Right forelimb (tissue), 1 donor: ENCODE measurements at regions not wholly inside any gene's neighbourhood (a gene's known extent, or its start where the extent isn't known, plus 50 kb on each side); places are given as distances from the start of the nearest gene placed in this dataset.
"Not testable (repeated sequence)": the region's sequence is repeated elsewhere in the genome, so short reads cannot be mapped to it uniquely, and the experiment has no call there.

ENCODE experiments used
- DNase-seq: peaks from one replicate; pipeline ENCODE4 v3.0.0-alpha.2; 2018

DNA sequence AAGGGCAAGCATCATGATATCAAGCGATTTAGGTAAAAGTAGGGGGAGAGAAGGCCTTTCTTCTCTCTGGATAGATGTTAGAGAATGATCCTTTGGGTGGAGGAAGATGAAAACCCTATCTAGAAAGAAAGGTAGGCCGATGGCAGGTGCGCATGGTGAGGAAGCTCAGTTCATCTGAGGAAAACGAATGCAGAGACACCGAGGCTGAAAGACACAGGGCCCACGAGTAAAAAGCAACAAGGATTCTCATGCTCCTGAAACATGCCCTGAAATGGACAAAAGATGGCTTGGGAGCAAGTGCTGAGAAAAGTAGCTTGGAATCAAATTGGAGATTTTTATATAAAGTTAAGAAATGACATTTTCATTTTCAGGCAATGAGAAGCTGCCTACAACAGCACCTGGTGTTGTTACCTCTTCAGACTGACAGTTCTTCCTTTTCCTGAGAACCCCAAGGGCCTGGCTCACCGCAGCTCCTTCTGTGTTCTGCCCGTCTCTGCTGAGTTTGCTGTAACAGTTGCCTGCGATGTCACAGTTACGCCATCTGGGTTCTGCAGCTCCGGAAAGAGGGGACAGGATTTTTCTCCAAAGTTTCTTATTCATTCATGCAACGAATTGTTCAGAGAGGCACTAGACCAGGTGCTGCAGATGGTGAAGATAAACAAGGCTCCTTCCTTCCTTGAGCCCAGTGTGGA is 402.0 kb upstream of the KLF6 start:
- DNase-seq = no peak

DNA sequence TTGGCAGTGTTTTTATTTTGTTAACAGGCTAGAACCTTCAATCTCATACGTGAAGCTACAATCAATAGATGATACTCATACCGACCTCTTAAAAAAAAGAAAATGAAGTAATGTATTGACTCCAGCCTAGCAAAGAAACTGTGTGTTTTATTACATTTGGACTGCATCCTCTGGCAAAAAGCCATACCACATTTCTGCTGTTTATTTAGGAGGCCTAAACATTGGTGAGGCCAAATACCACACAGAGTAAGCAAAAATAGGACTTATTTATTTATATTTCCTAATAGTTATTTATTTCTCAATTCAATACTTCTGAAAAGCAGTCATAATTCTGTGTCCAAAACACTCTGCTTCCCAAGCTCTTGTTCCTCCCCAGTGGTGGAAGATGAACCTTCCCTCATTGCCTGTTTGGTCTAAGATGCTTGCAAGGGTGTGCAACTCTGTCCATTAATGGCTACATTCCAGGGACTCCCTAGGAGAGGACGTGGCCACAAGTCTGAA is 398.8 kb upstream of the KLF6 start:
- DNase-seq = no peak

DNA sequence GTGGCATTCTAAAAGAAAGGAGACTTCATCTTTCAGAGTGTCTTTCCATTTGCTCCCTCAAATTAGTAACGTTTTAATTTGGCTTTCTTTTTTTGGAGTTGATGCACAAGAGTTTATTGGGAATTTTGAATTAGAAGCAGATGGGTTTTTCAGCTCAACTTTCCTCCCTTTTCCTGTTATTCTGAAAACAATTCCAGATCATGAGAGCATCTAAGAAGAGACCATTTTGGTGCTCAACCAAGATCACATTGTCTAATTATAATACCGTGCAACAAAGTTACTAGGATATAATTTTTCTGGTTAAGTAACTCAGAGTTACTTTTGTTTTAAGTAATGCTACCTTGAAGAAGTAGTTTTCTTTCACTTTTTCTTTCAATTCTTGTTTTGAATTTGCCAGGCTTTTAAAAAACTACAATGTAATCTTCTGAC is 396.6 kb upstream of the KLF6 start:
- DNase-seq = no peak

DNA sequence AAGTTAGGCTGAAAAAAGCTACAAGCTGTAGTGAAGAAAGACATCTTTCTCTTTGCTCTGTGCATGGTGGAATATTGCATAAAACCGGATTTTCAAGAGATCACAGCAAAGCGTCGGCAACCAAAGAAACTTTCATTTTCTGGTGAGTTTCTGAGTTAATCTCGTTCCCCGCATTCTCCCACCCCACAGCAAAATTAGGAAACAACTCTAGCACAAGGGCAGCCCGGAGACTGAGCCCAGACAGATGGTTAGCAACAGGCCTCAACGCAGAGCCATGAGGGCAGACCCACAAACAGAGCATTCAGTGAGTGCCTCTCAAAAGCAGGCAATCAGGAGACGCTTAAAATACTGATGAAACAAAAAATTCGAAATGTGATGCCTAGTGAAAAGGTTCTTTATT is 396.1 kb upstream of the KLF6 start:
- DNase-seq = no peak

DNA sequence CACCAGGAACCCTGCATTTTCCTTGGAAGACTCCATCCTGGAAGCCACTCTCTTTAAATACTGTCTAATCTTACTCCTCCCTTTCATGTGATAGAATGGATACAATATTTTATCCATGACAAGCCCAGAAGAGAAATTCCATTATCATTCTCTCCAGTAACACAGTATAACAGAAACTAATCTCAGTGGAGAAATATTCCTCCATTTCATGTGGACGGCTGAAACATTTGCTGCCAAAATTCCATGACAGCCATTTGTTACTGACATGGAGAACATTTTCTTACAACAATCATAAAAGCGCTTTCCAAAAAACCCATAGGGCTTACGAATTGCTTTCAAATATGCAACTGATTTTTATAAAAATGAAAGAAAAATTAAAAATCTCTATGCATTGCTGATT is 392.8 kb upstream of the KLF6 start:
- DNase-seq = no peak

DNA sequence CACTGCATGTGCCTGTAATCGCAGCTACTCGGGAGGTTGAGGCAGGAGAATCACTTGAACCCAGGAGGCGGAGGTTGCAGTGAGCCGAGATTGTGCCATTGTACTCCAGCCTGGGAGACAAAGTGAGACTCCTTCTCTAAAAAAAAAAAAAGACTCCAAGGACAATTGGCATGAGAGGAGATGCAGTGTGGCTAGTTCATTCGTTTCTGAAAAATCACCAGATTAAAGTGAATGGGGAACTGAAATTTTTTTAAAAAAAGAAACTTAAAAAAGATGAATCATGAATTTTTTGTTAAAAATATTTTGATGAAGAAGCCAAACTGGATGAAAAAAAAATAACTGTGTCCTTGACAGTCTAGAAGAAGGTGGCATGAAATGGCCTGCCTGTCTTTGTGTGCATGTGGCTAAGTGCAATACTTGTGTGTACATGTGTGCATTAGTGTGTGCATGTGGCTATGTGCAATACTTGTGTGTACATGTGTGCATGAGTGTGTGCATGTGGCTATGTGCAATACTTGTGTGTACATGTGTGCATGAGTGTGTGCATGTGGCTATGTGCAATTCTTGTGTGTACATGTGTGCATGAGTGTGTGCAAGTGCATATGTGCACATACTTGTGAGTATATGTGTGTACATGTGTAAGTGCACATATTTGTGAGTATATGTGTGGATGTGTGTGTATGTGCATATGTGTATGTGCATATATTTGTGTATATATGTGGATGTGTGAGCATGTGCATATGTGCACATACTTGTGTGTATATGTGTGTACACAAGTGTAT is 391.7 kb upstream of the KLF6 start:
- no peak for DNase-seq

DNA sequence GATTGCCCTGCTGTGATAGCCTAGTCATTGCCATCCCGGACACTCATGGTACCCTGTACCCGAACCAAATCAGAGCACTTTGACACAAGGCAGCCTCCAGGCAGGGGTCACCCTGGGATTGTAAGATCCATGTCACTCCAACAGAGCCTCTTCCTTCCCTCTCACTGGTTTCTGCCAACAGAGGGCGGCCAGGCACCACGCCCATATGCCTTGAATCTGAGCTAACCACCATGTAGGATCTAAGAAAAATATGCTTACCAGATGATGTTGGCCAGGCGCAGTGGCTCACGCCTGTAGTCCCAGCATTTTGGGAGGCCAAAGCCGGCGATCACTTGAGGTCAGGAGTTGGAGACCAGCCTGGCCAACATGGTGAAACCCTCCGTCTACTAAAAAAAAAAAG is 389.2 kb upstream of the KLF6 start:
- DNase-seq = no peak

DNA sequence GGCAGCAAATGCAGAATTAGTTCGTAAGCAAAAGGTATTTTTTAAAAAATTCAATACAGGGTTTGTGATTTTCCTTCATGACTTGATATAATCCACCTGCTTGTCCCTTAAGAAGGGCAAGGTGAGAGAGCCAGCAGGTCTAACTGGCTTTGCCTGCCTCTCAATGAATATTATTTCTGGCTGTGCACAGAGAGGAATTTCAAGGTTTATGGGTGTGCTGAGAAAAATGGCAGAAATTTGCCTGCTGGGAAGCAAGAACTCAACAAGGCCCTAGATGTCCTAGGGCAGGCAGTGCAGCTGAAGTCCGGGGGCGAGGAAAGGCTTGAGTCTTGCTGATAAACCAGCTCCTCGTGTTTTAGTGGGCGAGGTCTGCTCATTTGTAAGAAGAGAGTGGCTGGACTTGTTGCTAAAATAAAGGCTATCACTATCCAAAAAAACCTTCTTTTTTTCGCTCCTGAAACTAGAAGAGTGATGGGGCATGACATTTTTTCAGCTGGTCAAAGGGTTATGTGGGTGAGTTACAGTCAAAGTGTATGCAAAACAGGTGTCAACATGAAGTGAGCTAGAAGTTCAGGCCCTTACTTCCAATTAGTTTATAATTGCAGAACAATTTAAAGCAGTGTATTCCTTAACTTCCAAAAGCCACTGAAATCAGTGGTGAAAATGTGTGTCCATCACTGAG is 385.8 kb upstream of the KLF6 start:
- no peak for DNase-seq

DNA sequence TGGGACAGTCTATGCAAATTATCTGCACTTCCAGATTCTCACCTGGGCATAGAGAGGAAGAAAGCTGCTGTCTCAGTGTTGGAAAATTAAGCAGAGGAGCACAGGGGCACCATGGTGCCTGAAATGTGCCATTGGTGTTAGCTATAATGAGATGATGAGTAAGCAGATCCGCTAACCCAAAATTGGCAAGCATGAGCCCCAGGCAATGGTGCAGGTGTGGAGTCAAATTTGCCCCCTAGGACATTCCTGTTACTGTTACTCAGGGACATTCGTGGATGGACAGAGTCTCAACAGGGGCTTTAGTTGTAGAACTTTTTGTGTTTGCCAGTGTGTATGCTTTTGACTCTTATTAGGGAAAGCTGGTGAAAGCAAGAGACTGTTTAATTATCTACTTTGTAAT is 385.2 kb upstream of the KLF6 start:
- DNase-seq = no peak

DNA sequence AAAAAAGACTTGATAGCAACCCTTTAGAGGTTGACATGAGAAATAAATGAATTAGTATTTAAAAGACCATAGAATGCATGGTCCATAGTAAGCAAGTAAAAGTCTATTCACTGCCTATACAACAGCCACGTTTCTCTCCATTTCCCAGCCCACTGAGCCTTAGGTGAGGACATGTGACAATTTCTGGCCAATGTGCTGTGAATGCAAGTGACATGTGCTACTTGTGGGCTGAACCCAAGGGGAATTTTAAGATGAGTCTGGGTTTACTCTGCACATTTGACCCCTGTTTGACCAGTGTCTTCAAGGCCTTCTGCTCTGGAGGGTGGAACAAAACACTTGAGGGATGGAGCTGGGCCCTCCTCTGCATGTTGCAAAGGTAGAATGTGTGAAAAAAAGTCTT is 384.4 kb upstream of the KLF6 start:
- DNase-seq = no peak

DNA sequence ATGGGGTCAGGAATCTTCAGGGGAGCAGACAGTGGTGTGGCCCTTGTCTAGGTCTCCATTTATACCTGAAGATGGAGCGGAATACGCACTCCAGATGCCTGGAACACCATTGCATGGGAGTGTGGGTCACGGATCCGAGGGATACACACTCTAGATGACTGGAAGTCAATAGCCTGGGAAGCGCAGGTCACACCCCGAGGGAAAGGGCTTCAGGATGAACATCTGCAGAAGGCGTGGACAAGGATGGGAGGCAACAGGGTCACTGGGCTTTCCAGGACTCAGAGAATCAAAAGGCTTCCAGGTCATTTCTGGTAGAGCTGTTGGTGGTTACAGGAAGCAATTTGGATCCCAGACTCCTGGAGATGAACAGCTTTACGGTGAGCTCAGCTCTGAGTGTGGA is 382.2 kb upstream of the KLF6 start:
- DNase-seq = no peak

DNA sequence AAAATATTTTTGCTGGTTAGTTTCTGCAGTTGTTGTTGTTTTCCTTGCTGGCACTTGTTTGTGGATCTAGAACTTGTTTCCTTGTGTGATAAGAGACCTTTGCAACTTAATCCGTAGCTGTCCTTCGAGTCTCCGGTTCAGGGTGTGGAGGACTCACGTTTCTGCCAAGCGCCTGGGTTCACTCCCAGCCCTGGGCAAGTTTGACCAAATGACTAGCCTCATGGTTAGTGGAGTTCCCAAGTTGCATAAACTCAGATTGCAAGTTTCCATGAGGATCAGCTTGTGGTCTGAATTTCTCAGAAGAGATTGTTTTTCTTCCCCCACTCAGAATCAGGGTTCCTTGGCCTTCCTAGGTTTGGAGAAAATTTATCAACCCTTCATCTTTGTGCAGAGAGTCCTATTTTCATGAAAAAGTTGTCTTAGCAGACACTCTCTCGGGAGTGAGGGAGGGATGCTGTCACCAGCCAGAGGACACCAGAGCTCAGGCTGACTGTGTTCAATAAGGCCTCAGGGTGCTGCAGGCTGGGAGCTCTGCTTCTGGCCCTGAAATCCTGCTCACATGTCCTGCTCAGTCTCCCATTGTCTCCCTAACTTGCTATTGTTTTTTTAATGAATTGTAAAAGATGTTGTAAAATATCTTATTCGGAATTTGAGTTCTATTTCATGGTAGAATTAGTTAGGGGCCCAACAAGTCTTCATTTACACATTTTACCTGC is 377.7 kb upstream of the KLF6 start:
- DNase-seq = no peak

DNA sequence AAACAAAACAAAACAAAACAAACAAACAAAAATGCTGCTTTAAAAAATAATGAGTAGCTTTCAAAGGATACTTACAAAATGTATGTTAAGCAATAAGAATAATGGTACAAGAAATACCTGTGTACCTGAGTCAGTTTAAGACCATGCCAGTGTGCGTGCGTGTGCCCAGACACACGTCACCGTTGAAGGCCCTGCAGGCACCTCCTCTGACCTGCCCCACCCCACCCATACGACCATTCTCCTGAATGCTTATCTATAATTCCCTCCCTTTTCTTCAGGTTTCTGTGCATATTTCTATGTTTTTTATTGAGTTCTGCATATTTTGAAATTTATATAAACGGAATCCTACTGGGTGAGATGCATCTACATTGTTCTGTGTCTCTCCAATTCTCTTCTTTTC is 374.2 kb upstream of the KLF6 start:
- DNase-seq = no peak

DNA sequence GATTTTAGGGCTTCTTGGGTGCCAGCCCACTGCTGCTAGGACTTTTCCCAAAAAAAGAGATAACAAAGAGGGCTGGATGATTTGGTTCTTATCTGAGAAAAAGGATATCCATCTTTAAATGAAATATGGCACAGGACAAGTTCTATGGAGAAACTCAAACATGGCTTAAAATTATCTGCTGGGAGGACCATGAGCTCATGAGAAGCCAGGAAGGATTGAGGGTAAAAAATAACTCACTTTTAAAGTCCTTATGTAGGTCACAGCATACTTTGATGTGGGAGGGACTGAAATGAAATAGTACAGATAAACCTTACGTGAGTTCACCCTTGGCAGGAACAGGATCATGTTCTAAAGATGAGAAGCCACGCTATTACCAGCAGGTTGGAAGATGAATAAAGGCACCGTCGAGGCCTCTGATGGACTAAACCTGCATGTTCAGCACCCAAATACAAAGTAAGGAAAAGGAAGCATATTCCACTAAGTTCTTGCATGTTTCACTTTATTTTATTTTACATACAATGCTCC is 369.2 kb upstream of the KLF6 start:
- no peak for DNase-seq

DNA sequence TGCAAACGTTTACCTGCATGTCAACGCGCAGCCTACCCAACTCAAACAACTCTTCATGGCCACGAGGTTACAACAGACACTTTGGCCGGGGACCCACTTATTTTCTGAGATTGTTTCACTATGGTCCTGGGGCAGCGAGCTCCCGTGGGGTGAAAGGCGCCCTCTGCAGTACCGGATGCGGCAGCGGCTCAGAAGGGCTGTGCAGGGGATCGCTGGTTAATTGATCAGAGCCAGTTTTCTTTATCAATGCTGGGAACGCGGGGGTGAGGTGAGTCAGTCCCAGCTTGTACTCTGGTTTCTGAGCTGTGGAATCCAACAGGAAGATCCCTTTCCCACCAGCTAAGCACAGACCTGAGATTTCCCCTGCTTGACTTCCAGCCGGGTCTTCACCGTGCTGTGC is 366.5 kb upstream of the KLF6 start:
- DNase-seq = no peak

DNA sequence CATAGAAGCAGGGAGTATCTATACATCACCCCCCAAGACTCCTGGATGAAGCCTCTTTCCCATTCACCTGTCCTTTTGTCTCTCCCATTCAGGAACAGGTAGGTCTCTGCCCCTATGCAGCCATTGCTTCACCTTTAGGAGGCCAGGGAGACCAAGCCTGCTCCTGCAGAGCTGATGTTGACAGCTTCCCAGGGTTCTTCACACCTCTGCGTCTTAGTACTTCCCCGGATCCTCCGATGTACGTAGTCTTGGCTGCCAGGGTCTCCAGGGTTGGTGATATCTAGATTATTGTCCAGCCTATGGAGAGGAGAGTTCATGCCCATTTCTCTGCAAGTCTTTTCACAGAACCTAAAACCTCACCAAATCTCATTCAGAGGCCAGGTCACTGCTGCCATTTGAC is 365.7 kb upstream of the KLF6 start:
- DNase-seq = no peak

DNA sequence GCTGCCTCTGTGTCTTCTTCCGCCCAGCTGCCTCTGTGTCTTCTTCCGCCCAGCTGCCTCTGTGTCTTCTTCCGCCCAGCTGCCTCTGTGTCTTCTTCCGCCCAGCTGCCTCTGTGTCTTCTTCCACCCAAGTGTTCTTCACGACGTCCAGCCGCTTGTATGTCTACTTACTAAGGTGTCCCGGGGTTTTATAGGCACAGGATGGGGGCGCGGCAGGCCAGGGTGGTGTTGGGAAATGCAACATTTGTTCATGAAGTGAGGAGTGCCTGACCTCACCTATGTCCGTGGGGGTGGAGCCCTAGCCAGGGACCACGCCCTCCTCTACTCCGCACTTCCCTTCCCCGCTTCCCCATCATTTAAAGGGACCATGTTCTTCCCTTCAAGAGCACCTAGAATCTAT is 364.5 kb upstream of the KLF6 start:
- DNase-seq = not testable (repeated sequence)

DNA sequence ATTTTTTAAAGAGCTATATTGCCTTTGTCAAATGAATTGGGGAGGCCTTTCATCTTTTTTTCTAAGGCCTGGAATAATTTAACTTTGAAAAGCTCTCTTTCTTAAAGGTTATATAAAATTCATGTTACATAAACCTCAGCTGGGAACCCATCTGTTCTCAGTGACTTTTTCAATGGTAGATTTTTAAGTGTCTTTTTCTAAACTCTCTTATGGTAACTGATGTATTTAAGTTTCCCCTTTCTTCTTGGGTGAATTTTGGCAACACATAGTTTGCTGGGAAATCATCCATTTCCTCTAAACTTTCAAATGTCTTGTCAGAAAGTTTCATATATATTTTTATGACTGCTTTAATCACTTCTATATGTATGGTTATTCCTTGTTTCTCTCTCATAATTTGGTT is 362.2 kb upstream of the KLF6 start:
- no peak for DNase-seq

DNA sequence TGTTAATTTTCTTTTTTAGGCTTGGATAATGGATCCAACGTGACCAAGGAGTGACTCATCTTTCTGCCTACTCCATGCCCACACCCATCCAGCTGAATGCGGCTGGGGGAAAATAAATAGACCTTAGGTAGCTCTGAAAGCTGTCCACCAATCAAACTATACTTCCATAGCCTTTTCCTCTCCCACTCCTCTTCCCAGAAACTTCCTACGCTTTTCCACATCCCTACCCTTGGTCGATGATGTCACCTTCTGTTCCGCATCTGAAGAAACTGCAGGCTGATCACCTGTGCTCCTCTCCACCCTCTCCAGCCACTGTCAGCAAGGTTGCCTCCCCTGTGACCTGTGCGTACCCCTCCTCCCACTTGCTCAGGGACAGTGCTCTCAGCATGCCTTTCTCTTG is 359.8 kb upstream of the KLF6 start:
- no peak for DNase-seq

DNA sequence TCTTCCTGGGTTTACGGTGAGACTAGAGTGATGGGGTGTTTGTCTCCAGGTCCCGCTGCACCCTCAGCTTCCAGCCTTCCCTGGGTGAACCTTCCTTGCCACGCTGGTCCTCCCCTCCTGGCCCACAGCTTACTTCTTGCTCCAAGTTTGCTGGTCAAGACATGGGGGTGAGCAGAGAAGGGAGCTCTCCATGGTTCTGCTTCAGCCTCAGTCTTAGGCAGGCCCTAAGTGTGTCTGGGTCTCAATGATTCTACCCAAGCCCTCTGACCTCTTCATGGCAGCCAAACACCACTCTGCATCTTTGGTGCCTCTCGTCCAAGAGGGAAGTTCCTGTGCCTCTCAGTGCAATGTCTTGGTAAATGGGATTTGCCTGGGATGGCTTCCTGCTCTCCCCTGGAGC is 356.5 kb upstream of the KLF6 start:
- DNase-seq = no peak

DNA sequence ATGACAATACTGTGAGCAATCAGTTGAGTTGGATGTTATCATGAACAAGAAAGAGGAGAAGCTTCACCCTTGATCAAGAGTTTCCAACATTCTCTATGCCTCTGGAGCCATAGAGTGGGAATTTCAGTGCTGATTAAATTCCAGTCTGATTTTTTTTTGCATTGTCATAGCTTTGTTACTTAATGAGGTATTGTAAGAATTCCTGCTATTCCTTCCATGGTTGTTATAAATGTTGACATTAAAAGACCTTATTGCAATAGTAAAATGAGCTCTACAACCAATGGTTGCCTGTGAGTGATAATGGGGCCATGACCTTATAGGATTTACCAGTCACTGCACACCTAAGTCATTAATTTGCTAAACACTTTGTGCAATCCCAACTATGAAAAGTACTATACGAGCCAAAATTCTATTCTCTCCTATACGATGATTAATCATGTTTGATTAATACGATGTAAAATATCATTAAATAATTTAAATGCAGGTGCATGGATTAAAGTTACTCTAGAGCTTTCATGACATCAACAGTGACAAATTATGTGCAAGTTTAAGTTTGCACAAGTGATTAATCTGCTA is 353.2 kb upstream of the KLF6 start:
- no peak for DNase-seq

DNA sequence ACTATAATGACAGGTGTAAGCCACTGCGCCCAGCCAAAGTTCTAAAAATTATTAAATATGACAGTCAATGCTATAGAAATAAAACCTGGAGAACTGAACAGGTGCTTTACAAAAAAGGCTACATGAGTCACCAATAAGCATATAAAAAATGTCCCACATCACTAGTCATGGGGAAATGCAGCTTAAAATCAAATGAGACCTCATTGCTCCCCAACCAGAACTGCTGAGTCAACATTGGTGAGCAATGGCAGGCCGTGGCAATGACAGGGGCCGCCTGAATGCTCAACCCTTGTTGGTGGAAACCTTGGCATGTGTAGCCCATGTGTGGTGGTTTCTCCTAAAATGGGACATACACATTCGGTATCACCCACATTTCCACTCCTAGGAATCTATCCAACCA is 352.3 kb upstream of the KLF6 start:
- DNase-seq = no peak

DNA sequence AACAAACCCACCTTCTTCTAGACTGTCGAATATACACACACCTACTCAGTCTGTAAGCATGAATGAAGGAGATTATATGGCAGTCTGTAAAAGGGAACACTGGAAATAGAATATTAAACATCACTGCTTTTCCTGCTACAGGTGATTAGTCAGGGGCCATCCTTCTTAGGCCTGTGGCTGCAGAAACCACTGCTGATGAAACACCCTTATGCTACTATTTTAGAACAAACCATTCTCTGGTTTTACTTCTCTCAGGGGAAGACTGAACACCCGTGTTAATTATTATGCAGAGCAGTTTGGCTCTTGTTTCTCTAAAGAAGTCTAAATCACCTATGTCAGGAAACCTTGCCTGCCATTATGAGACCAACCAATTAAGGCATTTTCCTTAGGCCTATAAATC is 351.1 kb upstream of the KLF6 start:
- DNase-seq = no peak
